ENCODE measurements at regions not wholly inside any gene's neighbourhood (a gene's known extent, or its start where the extent isn't known, plus 50 kb on each side); places are given as distances from the start of the nearest gene placed in this dataset.

DNA sequence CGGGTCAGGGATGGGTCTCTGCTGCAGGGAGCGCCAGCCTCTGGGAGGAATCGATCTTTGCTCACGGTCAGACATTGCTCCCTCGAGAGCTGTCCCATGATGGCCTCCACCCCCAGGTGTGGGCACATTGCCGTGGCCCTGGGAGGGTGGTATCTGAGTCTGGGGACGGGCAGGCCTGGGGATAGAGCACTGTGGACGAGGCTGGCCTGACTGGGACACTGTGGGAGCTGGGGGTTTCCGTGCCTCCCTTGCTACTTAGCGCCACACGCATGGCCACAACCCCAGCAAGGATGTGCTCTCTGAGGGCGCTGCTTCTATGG, 55.7 kb downstream of the JAKMIP3 start:
- Histone ChIP-seq H3K36me3 (ENCODE audit: control insufficient read depth, insufficient read depth, low read length) (no peaks in the 10 kb centered on the region), H2AK5ac (ENCODE audit: low read length) (no peak overlapping the region), H3K9ac (ENCODE audit: low read length) (no peak overlapping the region), H3K23ac (ENCODE audit: low read length) (no peak overlapping the region), H3K79me1 (ENCODE audit: low read length) (no peaks in the 10 kb centered on the region), H4K5ac (ENCODE audit: low read length) (no peak overlapping the region), H4K8ac (ENCODE audit: low read depth, low read length) (no peak overlapping the region), H2BK120ac (ENCODE audit: low read depth, low read length) (no peak overlapping the region), H3K4ac (ENCODE audit: low read depth, low read length) (no peak overlapping the region), H3K4me1 (ENCODE audit: control insufficient read depth, low read depth, low read length) (no peaks in the 10 kb centered on the region), H3K27ac (ENCODE audit: low read depth, low read length) (no peak overlapping the region), H3K27me3 (ENCODE audit: insufficient read depth, low read length, poor library complexity) (no peaks in the 10 kb centered on the region), H3K56ac (ENCODE audit: low read length) (no peak overlapping the region), H2BK15ac (replicated peaks; ENCODE audit: low read depth) (no peak overlapping the region), H2BK5ac (ENCODE audit: low read length) (no peak overlapping the region), H3K18ac (ENCODE audit: low read length) (no peak overlapping the region), H3K4me3 (ENCODE audit: low read length) (no peak overlapping the region), H3K79me2 (ENCODE audit: control insufficient read depth, insufficient read depth, low read length) (no peaks in the 10 kb centered on the region), H3K4me2 (ENCODE audit: low read length) (no peak overlapping the region)
- DNase-seq = no peak
- WGBS (ENCODE audit: extremely low coverage, insufficient coverage, low lambda C conversion rate) = no CpG with 5 or more reads among the region's 12 CpGs

DNA sequence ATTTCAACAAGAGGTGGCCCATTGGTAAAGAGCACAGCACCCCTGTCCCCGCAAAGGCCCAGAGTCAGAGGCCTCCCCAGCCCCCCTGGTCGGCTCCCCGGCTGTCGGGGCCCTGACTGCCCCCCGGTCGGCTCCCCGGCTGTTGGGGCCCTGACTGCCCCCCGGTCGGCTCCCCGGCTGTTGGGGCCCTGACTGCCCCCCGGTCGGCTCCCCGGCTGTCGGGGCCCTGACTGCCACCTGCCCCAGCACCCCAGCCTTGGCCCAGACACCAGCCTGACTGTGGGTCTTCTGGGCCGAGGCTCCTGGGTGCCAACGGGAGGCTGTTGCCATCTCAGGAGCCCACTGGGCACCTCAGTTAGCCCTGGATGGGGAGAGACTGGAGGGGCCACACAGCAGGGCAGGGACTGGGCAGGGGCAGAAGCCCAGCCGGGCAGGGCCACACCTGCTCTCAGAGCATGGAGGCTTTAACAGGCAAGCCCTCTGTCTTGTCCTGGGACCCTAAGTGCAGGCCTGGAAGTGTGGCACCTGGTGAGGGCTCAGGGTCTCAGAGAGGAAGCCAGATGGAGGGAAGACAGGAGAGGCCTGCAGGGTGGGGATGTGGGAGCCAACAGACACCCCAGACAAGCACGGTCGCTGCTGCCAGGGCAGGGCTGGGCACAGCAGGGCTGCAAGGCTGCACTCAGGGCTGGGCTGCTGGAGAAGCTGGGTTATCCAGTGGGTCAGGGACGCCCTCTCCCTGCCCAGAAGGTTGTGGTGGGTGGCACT, 56.5 kb downstream of the JAKMIP3 start:
- Histone ChIP-seq H2BK120ac (ENCODE audit: low read depth, low read length) (no peak overlapping the region), H3K36me3 (ENCODE audit: control insufficient read depth, insufficient read depth, low read length) (no peaks in the 10 kb centered on the region), H3K4me3 (ENCODE audit: low read length) (no peak overlapping the region), H3K79me1 (ENCODE audit: low read length) (no peaks in the 10 kb centered on the region), H3K27me3 (ENCODE audit: insufficient read depth, low read length, poor library complexity) (no peaks in the 10 kb centered on the region), H3K9ac (ENCODE audit: low read length) (no peak overlapping the region), H2BK5ac (ENCODE audit: low read length) (no peak overlapping the region), H3K18ac (ENCODE audit: low read length) (no peak overlapping the region), H3K56ac (ENCODE audit: low read length) (no peak overlapping the region), H4K5ac (ENCODE audit: low read length) (no peak overlapping the region), H3K79me2 (ENCODE audit: control insufficient read depth, insufficient read depth, low read length) (no peaks in the 10 kb centered on the region), H3K27ac (ENCODE audit: low read depth, low read length) (no peak overlapping the region), H3K4ac (ENCODE audit: low read depth, low read length) (no peak overlapping the region), H2BK15ac (replicated peaks; ENCODE audit: low read depth) (no peak overlapping the region), H4K8ac (ENCODE audit: low read depth, low read length) (no peak overlapping the region), H2AK5ac (ENCODE audit: low read length) (no peak overlapping the region), H3K4me2 (ENCODE audit: low read length) (no peak overlapping the region), H3K4me1 (ENCODE audit: control insufficient read depth, low read depth, low read length) (no peaks in the 10 kb centered on the region), H3K23ac (ENCODE audit: low read length) (no peak overlapping the region)
- DNase-seq = no peak
- no CpG with 5 or more reads among the region's 20 CpGs for WGBS (ENCODE audit: extremely low coverage, insufficient coverage, low lambda C conversion rate)

GRCh38 chr10:132122939-132123445, 57.2 kb downstream of the JAKMIP3 start:
- WGBS (ENCODE audit: extremely low coverage, insufficient coverage, low lambda C conversion rate) = no CpG with 5 or more reads among the region's 19 CpGs
- no peak overlapping the region for H2BK15ac ChIP-seq (replicated peaks; ENCODE audit: low read depth)
- H3K23ac ChIP-seq (ENCODE audit: low read length) = no peak overlapping the region
- DNase-seq = no peak
- no peaks in the 10 kb centered on the region for H3K36me3 ChIP-seq (ENCODE audit: control insufficient read depth, insufficient read depth, low read length)
- no peak overlapping the region for H2BK5ac ChIP-seq (ENCODE audit: low read length)
- no peaks in the 10 kb centered on the region for H3K79me2 ChIP-seq (ENCODE audit: control insufficient read depth, insufficient read depth, low read length)
- no peak overlapping the region for H3K27ac ChIP-seq (ENCODE audit: low read depth, low read length)
- no peak overlapping the region for H3K4ac ChIP-seq (ENCODE audit: low read depth, low read length)
- H3K18ac ChIP-seq (ENCODE audit: low read length) = no peak overlapping the region
- no peak overlapping the region for H4K5ac ChIP-seq (ENCODE audit: low read length)
- H3K4me1 ChIP-seq (ENCODE audit: control insufficient read depth, low read depth, low read length) = no peaks in the 10 kb centered on the region
- H4K8ac ChIP-seq (ENCODE audit: low read depth, low read length) = no peak overlapping the region
- no peaks in the 10 kb centered on the region for H3K79me1 ChIP-seq (ENCODE audit: low read length)
- H3K9ac ChIP-seq (ENCODE audit: low read length) = no peak overlapping the region
- no peak overlapping the region for H3K4me2 ChIP-seq (ENCODE audit: low read length)
- H3K56ac ChIP-seq (ENCODE audit: low read length) = no peak overlapping the region
- no peak overlapping the region for H2AK5ac ChIP-seq (ENCODE audit: low read length)
- H3K4me3 ChIP-seq (ENCODE audit: low read length) = no peak overlapping the region
- H3K27me3 ChIP-seq (ENCODE audit: insufficient read depth, low read length, poor library complexity) = no peaks in the 10 kb centered on the region
- no peak overlapping the region for H2BK120ac ChIP-seq (ENCODE audit: low read depth, low read length)

DNA sequence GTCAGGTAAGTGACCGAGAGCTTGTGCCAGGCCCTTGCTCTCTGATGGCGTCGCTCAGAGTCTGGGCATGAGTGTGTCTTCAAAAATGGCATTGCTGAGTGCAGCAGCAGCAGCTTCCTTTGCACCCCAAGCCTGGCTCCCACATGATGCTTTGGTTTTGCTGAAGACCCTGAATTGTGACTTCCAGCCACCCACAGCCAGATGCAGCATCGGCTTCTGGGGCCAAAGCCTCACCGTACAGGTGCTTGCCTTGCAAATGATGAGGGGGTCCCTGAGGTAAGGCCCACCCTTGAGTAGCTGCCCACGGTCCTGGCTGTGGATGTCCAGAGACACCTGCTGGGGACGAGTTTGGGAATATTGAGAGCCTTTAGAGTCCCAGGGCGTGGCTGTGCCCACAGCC, 57.9 kb downstream of the JAKMIP3 start:
- H3K56ac ChIP-seq (ENCODE audit: low read length) = no peak overlapping the region
- no peak for DNase-seq
- no peak overlapping the region for H2BK15ac ChIP-seq (replicated peaks; ENCODE audit: low read depth)
- H4K5ac ChIP-seq (ENCODE audit: low read length) = no peak overlapping the region
- no peak overlapping the region for H3K23ac ChIP-seq (ENCODE audit: low read length)
- no peak overlapping the region for H3K4me2 ChIP-seq (ENCODE audit: low read length)
- H3K36me3 ChIP-seq (ENCODE audit: control insufficient read depth, insufficient read depth, low read length) = no peaks in the 10 kb centered on the region
- no peak overlapping the region for H3K4ac ChIP-seq (ENCODE audit: low read depth, low read length)
- H3K18ac ChIP-seq (ENCODE audit: low read length) = no peak overlapping the region
- no peak overlapping the region for H2AK5ac ChIP-seq (ENCODE audit: low read length)
- H3K79me1 ChIP-seq (ENCODE audit: low read length) = no peaks in the 10 kb centered on the region
- no peak overlapping the region for H3K4me3 ChIP-seq (ENCODE audit: low read length)
- no peak overlapping the region for H2BK5ac ChIP-seq (ENCODE audit: low read length)
- no peak overlapping the region for H4K8ac ChIP-seq (ENCODE audit: low read depth, low read length)
- no peak overlapping the region for H2BK120ac ChIP-seq (ENCODE audit: low read depth, low read length)
- H3K27ac ChIP-seq (ENCODE audit: low read depth, low read length) = no peak overlapping the region
- H3K79me2 ChIP-seq (ENCODE audit: control insufficient read depth, insufficient read depth, low read length) = no peaks in the 10 kb centered on the region
- H3K9ac ChIP-seq (ENCODE audit: low read length) = no peak overlapping the region
- no CpG with 5 or more reads among the region's 8 CpGs for WGBS (ENCODE audit: extremely low coverage, insufficient coverage, low lambda C conversion rate)
- H3K27me3 ChIP-seq (ENCODE audit: insufficient read depth, low read length, poor library complexity) = no peaks in the 10 kb centered on the region
- H3K4me1 ChIP-seq (ENCODE audit: control insufficient read depth, low read depth, low read length) = no peaks in the 10 kb centered on the region

GRCh38 chr10:132124201-132124920, 58.6 kb downstream of the JAKMIP3 start:
- Histone ChIP-seq H3K4ac (ENCODE audit: low read depth, low read length) (no peak overlapping the region), H2BK15ac (replicated peaks; ENCODE audit: low read depth) (no peak overlapping the region), H3K4me1 (ENCODE audit: control insufficient read depth, low read depth, low read length) (no peaks in the 10 kb centered on the region), H3K56ac (ENCODE audit: low read length) (no peak overlapping the region), H2AK5ac (ENCODE audit: low read length) (no peak overlapping the region), H3K9ac (ENCODE audit: low read length) (no peak overlapping the region), H3K36me3 (ENCODE audit: control insufficient read depth, insufficient read depth, low read length) (no peaks in the 10 kb centered on the region), H2BK5ac (ENCODE audit: low read length) (no peak overlapping the region), H4K8ac (ENCODE audit: low read depth, low read length) (no peak overlapping the region), H2BK120ac (ENCODE audit: low read depth, low read length) (no peak overlapping the region), H3K27me3 (ENCODE audit: insufficient read depth, low read length, poor library complexity) (no peaks in the 10 kb centered on the region), H3K27ac (ENCODE audit: low read depth, low read length) (no peak overlapping the region), H3K79me1 (ENCODE audit: low read length) (no peaks in the 10 kb centered on the region), H3K18ac (ENCODE audit: low read length) (no peak overlapping the region), H3K4me2 (ENCODE audit: low read length) (no peak overlapping the region), H3K23ac (ENCODE audit: low read length) (no peak overlapping the region), H3K79me2 (ENCODE audit: control insufficient read depth, insufficient read depth, low read length) (no peaks in the 10 kb centered on the region), H3K4me3 (ENCODE audit: low read length) (no peak overlapping the region), H4K5ac (ENCODE audit: low read length) (no peak overlapping the region)
- WGBS (ENCODE audit: extremely low coverage, insufficient coverage, low lambda C conversion rate) = no CpG with 5 or more reads among the region's 50 CpGs
- no peak for DNase-seq
